ENCODE measurements at regions not wholly inside any gene's neighbourhood (a gene's known extent, or its start where the extent isn't known, plus 50 kb on each side); places are given as distances from the start of the nearest gene placed in this dataset.

GRCh38 chr6:17182961-17183360 lies 81.1 kb downstream of the STMND1 start:
- no peak overlapping the region for H3K27ac ChIP-seq (ENCODE audit: control insufficient read depth, insufficient read depth, low read length)
- H3K27me3 ChIP-seq (ENCODE audit: control insufficient read depth, extremely low read depth, insufficient read depth, low read length) = no peaks in the 10 kb centered on the region
- H3K9me1 ChIP-seq (ENCODE audit: control insufficient read depth, extremely low read depth, insufficient read depth, low read length) = no peaks in the 10 kb centered on the region
- no peaks in the 10 kb centered on the region for H3K36me3 ChIP-seq (ENCODE audit: control insufficient read depth in 2 of 2, extremely low read depth in 1 of 2, insufficient read depth in 2 of 2, low read length in 2 of 2)
- H3K4me1 ChIP-seq (ENCODE audit: control insufficient read depth, extremely low read depth, insufficient read depth, low read length) = peaks cover 9% of the 10 kb centered on the region
- no peak overlapping the region for H3K4me3 ChIP-seq (ENCODE audit: control insufficient read depth in 2 of 3, extremely low read depth in 1 of 3, insufficient read depth in 2 of 3, low read depth in 1 of 3, low read length in 3 of 3)
- no peaks in the 10 kb centered on the region for H3K79me2 ChIP-seq (ENCODE audit: control insufficient read depth, insufficient read depth, low read length)
- no peak overlapping the region for H3K9ac ChIP-seq (ENCODE audit: control insufficient read depth, extremely low read depth, insufficient read depth, low read length)
- H2AFZ ChIP-seq (ENCODE audit: control insufficient read depth, low read length) = no peak overlapping the region
- H3K9me3 ChIP-seq (ENCODE audit: control insufficient read depth, low read depth, low read length) = no peaks in the 10 kb centered on the region
- no peaks in the 10 kb centered on the region for H4K20me1 ChIP-seq (ENCODE audit: control insufficient read depth, extremely low read depth, insufficient read depth, low read length)
- FAIRE-seq (no peak), DNase-seq (ENCODE audit: low read depth, low spot score) (no peak)
- TF ChIP-seq EZH2 (IDR thresholded peaks at IDR 0.05; ENCODE audit: low read length) = no peak
- no peak for TF ChIP-seq CTCF (optimal IDR thresholded peaks at IDR 0.05 in 1 of 3, IDR thresholded peaks at IDR 0.05 in 1 of 3, conservative IDR thresholded peaks at IDR 0.05 in 1 of 3; ENCODE audit: extremely low read depth in 1 of 3, insufficient read depth in 2 of 3, low read length in 3 of 3)
- no peak overlapping the region for H3K4me2 ChIP-seq (ENCODE audit: control insufficient read depth, extremely low read depth, insufficient read depth, low read depth, low read length)
- dilution Hi-C loops (cut with MboI; ENCODE audit: extremely low pct_ligation_motif_present, low sequenced_read_pairs) = no loop called here

- Histone ChIP-seq H3K79me2 (ENCODE audit: control insufficient read depth, insufficient read depth, low read length) (no peaks in the 10 kb centered on the region), H3K27ac (ENCODE audit: control insufficient read depth, insufficient read depth, low read length) (no peak overlapping the region), H3K9me3 (ENCODE audit: control insufficient read depth, low read depth, low read length) (no peaks in the 10 kb centered on the region), H2AFZ (ENCODE audit: control insufficient read depth, low read length) (no peak overlapping the region), H3K27me3 (ENCODE audit: control insufficient read depth, extremely low read depth, insufficient read depth, low read length) (no peaks in the 10 kb centered on the region), H4K20me1 (ENCODE audit: control insufficient read depth, extremely low read depth, insufficient read depth, low read length) (no peaks in the 10 kb centered on the region), H3K9ac (ENCODE audit: control insufficient read depth, extremely low read depth, insufficient read depth, low read length) (no peak overlapping the region), H3K4me2 (ENCODE audit: control insufficient read depth, extremely low read depth, insufficient read depth, low read depth, low read length) (no peak overlapping the region), H3K4me1 (ENCODE audit: control insufficient read depth, extremely low read depth, insufficient read depth, low read length) (no peaks in the 10 kb centered on the region), H3K36me3 (ENCODE audit: control insufficient read depth in 2 of 2, extremely low read depth in 1 of 2, insufficient read depth in 2 of 2, low read length in 2 of 2) (no peaks in the 10 kb centered on the region), H3K4me3 (ENCODE audit: control insufficient read depth in 2 of 3, extremely low read depth in 1 of 3, insufficient read depth in 2 of 3, low read depth in 1 of 3, low read length in 3 of 3) (no peak overlapping the region), H3K9me1 (ENCODE audit: control insufficient read depth, extremely low read depth, insufficient read depth, low read length) (no peaks in the 10 kb centered on the region)
- no peak for DNase-seq (ENCODE audit: low read depth, low spot score)
- TF ChIP-seq EZH2 (IDR thresholded peaks at IDR 0.05; ENCODE audit: low read length) (no peak), CTCF (optimal IDR thresholded peaks at IDR 0.05 in 1 of 3, IDR thresholded peaks at IDR 0.05 in 1 of 3, conservative IDR thresholded peaks at IDR 0.05 in 1 of 3; ENCODE audit: extremely low read depth in 1 of 3, insufficient read depth in 2 of 3, low read length in 3 of 3) (no peak)
- dilution Hi-C loops (cut with MboI; ENCODE audit: extremely low pct_ligation_motif_present, low sequenced_read_pairs) = no loop called here
- FAIRE-seq = no peak
Observed at GRCh38 chr6:17186925-17187324, 85.1 kb downstream of the STMND1 start.
